Naive thymus-derived CD4-positive, alpha-beta T cell (primary cell): ENCODE measurements at regions not wholly inside any gene's neighbourhood (a gene's known extent, or its start where the extent isn't known, plus 50 kb on each side); places are given as distances from the start of the nearest gene placed in this dataset.
"Not testable (repeated sequence)": the region's sequence is repeated elsewhere in the genome, so short reads cannot be mapped to it uniquely, and the experiment has no call there.

Source experiments
- ATAC-seq: fragments of 150-1000 bp; cut with Tn5 transposase; 2 replicates; pipeline ENCODE4 v1.10.0; 2021; ENCODE audit warnings: mild to moderate bottlenecking, moderate library complexity
- CTCF ChIA-PET: fragments of 350-600 bp; sonication (Branson Sonifier 250); formaldehyde crosslinking; loops from one replicate; lab custom pipeline; 2021; ENCODE audit warnings: antibody characterized with exemption; lab: Charles Lee
- POLR2A ChIA-PET: fragments of 350-600 bp; sonication (Branson Sonifier 250); formaldehyde crosslinking; loops from one replicate; lab custom pipeline; 2021; ENCODE audit warnings: antibody characterized with exemption, inconsistent platforms; lab: Charles Lee
- DNase-seq, 9 donors: peaks; one replicate each; pipeline versions ENCODE4 v3.0.0 to v3.0.0-alpha.2; 2020 to 2022; ENCODE audit warnings: mixed read lengths in 1 of 9
- H3K27ac ChIP-seq: one replicate; pipeline ENCODE4 v1.7.0; 2013; ENCODE audit warnings: mild to moderate bottlenecking, low read depth, low read length, moderate library complexity
- H3K27me3 ChIP-seq, 2 donors: one replicate each; pipeline ENCODE4 v1.7.0; 2013; ENCODE audit warnings: low read length in 2 of 2, mild to moderate bottlenecking in 2 of 2, moderate library complexity in 2 of 2; ENCODE audit not compliant: control insufficient read depth in 2 of 2, insufficient read depth in 2 of 2
- H3K36me3 ChIP-seq, 3 experiments: 1 replicate in 2 of 3; 2 replicates in 1 of 3; pipeline ENCODE4 v1.7.0; 2013; ENCODE audit warnings: low read length in 3 of 3, mild to moderate bottlenecking in 3 of 3, moderate library complexity in 1 of 3; ENCODE audit not compliant: insufficient read depth in 3 of 3, control insufficient read depth in 2 of 3
- H3K4me1 ChIP-seq, 2 donors: one replicate each; pipeline ENCODE4 v1.7.0; 2013; ENCODE audit warnings: low read length in 2 of 2, mild to moderate bottlenecking in 2 of 2, moderate library complexity in 1 of 2; ENCODE audit not compliant: control insufficient read depth in 2 of 2, insufficient read depth in 2 of 2
- H3K4me3 ChIP-seq: 2 replicates; pipeline ENCODE4 v1.7.0; 2013; ENCODE audit warnings: mild to moderate bottlenecking, low read length
- H3K9me3 ChIP-seq, 3 experiments: 1 replicate in 2 of 3; 2 replicates in 1 of 3; pipeline ENCODE4 v1.7.0; 2013; ENCODE audit warnings: low read length in 3 of 3; ENCODE audit not compliant: control insufficient read depth in 2 of 3
- H3K27ac Mint-ChIP-seq, 9 donors: one replicate each; pipeline ENCODE4 v1.8.0; 2020 to 2022; ENCODE audit warnings: mixed read lengths in 9 of 9, mild to moderate bottlenecking in 8 of 9, moderate library complexity in 5 of 9, inconsistent platforms in 2 of 9
- H3K27me3 Mint-ChIP-seq, 5 donors: one replicate each; pipeline ENCODE4 v1.8.0; 2021 to 2022; ENCODE audit warnings: mixed read lengths in 5 of 5, mild to moderate bottlenecking in 1 of 5
- H3K36me3 Mint-ChIP-seq, 5 donors: one replicate each; pipeline ENCODE4 v1.8.0; 2020 to 2022; ENCODE audit warnings: mixed read lengths in 5 of 5, mild to moderate bottlenecking in 3 of 5, inconsistent platforms in 1 of 5
- H3K4me1 Mint-ChIP-seq, 7 donors: one replicate each; pipeline ENCODE4 v1.8.0; 2020 to 2022; ENCODE audit warnings: mixed read lengths in 7 of 7, mild to moderate bottlenecking in 3 of 7, inconsistent platforms in 1 of 7
- H3K4me3 Mint-ChIP-seq, 10 donors: one replicate each; pipeline ENCODE4 v1.8.0; 2020 to 2022; ENCODE audit warnings: mild to moderate bottlenecking in 10 of 10, mixed read lengths in 10 of 10, moderate library complexity in 6 of 10, inconsistent platforms in 2 of 10
- H3K9me3 Mint-ChIP-seq, 11 donors: one replicate each; pipeline ENCODE4 v1.8.0; 2020 to 2022; ENCODE audit warnings: mixed read lengths in 11 of 11, mild to moderate bottlenecking in 4 of 11, inconsistent platforms in 1 of 11, moderate library complexity in 1 of 11
- intact Hi-C, 2 donors: fragments of 100-400 bp; cut with micrococcal nuclease; formaldehyde crosslinking; loops; one replicate each; pipeline ENCODE4 v1.15.1; 2023

DNA sequence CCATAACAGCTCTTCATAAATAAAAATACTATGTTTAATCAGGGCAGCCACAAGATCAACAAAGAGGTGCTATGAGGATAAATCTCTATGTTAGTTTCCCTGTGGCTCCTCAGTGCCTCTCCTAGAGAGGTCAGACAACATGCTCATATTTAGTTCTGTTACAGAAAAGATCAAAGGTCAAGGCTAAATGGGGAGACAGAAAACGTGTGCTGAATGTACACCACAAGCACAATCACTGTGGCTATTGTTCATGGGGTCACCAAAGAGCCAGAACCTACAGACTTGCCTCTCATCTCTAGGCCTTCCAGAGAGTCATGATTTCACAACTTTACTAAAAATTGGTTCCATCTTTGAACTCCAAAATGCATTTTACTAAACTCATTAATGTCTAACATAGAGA lies 409.8 kb downstream of the HACE1 start:
- Histone ChIP-seq H3K4me1 (no peaks in the 10 kb centered on the region), H3K9me3 (no peaks in the 10 kb centered on the region), H3K4me3 (no peak overlapping the region), H3K36me3 (no peaks in the 10 kb centered on the region), H3K27ac (no peak overlapping the region), H3K27me3 (peaks cover 0 to 3% of the 10 kb centered on the region in 2 donors)
- ATAC-seq, result no peak
- POLR2A ChIA-PET, result no interaction called here
- H3K36me3 Mint-ChIP-seq, result no peaks in the 10 kb centered on the region
- peaks cover 0 to 6% (median 0%) of the 10 kb centered on the region in 11 donors for H3K9me3 Mint-ChIP-seq
- peaks cover 0 to 4% (median 0%) of the 10 kb centered on the region in 5 donors for H3K27me3 Mint-ChIP-seq
- CTCF ChIA-PET, result no interaction called here
- intact Hi-C loops, result no loop called here
- H3K27ac Mint-ChIP-seq, result no peak overlapping the region
- no peaks in the 10 kb centered on the region for H3K4me1 Mint-ChIP-seq
- no peak overlapping the region for H3K4me3 Mint-ChIP-seq
- no peak for DNase-seq

DNA sequence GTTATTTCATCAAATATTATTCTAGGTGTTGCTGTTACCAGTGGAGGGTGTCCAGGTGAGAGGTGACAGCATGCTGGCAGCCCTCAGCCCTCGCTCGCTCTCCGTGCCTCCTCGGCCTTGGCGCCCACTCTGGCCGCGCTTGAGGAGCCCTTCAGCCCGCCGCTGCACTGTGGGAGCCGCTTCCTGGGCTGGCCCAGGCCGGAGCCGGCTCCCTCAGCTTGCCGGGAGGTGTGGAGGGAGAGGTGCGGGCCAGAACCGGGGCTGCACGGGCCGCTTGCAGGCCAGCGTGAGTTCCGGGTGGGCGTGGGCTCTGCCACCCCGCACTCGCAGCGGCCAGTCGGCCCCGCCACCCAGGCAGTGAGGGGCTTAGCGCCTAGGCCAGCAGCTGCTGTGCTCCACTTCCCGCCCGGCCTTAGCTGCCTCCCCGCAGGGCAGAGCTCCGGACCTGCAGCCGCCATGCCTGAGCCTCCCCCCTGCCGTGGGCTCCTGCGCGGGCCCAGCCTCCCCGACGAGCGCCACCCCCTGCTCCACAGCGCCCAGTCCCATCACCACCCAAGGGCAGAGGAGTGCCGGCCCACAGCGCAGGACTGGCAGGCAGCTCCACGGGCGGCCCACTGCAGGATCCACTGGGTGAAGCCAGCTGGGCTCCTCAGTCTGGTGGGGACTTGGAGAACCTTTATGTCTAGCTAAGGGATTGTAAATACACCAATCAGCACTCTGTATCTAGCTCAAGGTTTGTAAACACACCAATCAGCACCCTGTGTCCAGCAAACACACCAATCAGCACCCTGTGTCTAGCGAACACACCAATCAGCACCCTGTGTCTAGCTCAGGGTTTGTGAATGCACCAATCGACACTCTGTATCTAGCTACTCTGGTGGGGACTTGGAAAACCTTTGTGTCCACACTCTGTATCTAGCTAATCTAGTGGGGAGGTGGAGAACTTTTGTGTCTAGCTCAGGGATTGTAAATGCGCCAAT lies 413.3 kb downstream of the HACE1 start:
- POLR2A ChIA-PET, H3K27ac ChIP-seq, H3K4me1 ChIP-seq, H3K27me3 Mint-ChIP-seq, H3K9me3 ChIP-seq, CTCF ChIA-PET, H3K27ac Mint-ChIP-seq, H3K4me3 ChIP-seq, H3K4me3 Mint-ChIP-seq, H3K4me1 Mint-ChIP-seq, intact Hi-C loops, H3K36me3 Mint-ChIP-seq, ATAC-seq, H3K9me3 Mint-ChIP-seq, H3K36me3 ChIP-seq, DNase-seq, H3K27me3 ChIP-seq: not testable (repeated sequence)

DNA sequence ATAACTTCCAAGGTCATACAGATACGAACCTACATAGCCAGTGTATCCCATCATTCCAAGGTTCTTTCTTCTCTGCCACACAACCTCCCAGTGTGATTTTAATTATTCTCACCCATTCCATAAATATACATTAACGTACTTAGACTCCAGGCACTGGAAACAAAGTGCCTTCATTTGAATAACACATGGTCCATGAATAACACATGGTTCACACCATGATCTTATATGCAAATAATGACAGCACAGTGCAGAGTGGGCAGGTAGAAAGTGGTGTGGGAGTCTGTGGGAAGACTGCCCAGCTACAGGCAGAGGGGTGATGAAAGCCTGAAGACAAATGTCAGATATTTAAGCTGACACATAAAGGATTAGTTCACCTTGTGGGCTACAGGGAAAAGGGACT lies 425.2 kb downstream of the HACE1 start:
- no peak overlapping the region for H3K4me3 Mint-ChIP-seq
- Histone ChIP-seq H3K9me3 (no peaks in the 10 kb centered on the region), H3K4me1 (no peaks in the 10 kb centered on the region), H3K4me3 (no peak overlapping the region), H3K27me3 (no peaks in the 10 kb centered on the region), H3K27ac (no peak overlapping the region), H3K36me3 (no peaks in the 10 kb centered on the region)
- ATAC-seq (no peak), DNase-seq (no peak)
- H3K27ac Mint-ChIP-seq, result no peak overlapping the region
- ChIA-PET CTCF (no interaction called here), POLR2A (no interaction called here)
- H3K4me1 Mint-ChIP-seq, result no peaks in the 10 kb centered on the region
- H3K36me3 Mint-ChIP-seq, result no peaks in the 10 kb centered on the region
- peaks cover 0 to 8% (median 6%) of the 10 kb centered on the region in 5 donors for H3K27me3 Mint-ChIP-seq
- peaks cover 0 to 6% (median 0%) of the 10 kb centered on the region in 11 donors for H3K9me3 Mint-ChIP-seq
- intact Hi-C loops, result no loop called here

DNA sequence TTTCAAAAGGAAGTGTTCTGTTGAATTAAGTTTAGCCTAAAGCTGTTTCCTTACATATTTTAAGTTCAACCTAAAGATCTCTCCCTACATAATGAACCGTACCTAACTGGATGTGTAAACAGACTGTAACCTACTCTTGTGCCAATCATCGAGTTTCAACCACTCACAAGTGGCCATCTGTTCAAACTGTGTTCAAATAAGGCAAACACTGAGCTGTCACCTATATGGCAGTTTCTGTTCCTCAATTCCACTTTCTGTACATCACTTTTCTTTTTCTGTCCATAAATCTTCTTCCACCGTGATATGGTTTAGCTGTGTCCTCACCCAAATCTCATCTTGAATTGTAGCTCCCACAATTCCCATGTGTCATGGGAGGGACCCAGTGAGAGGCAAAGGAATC lies 428.6 kb downstream of the HACE1 start:
- no peaks in the 10 kb centered on the region for H3K4me1 Mint-ChIP-seq
- Histone ChIP-seq H3K27ac (no peak overlapping the region), H3K4me3 (no peak overlapping the region), H3K4me1 (no peaks in the 10 kb centered on the region), H3K36me3 (no peaks in the 10 kb centered on the region), H3K9me3 (no peaks in the 10 kb centered on the region), H3K27me3 (no peaks in the 10 kb centered on the region)
- no peak for ATAC-seq
- no peak overlapping the region for H3K27ac Mint-ChIP-seq
- peaks cover 0 to 3% (median 0%) of the 10 kb centered on the region in 5 donors for H3K36me3 Mint-ChIP-seq
- POLR2A ChIA-PET, result no interaction called here
- DNase-seq, result no peak
- no peak overlapping the region for H3K4me3 Mint-ChIP-seq
- intact Hi-C loops, result no loop called here
- H3K27me3 Mint-ChIP-seq, result peaks cover 0 to 14% (median 4%) of the 10 kb centered on the region in 5 donors
- CTCF ChIA-PET, result no interaction called here
- peaks cover 0 to 10% (median 3%) of the 10 kb centered on the region in 11 donors for H3K9me3 Mint-ChIP-seq

DNA sequence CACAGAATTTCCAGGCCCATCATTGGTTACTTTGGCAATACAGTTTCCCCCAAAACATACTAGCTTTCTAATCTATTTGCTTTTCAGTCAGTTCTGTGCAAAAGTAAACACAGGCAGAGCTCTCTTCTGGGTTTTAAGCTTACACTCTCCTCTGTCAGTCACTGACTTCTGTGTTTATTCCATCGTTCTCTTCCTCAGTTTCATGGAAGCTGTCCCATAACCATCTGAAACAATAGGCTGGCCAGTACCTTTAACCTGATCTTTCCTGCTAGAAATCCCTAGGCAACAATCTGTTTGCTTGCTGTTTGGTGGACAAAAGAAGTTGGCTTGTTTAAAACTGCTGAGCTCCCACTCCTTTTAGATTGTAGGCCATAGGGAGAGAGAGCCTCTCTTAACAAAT lies 431.5 kb downstream of the HACE1 start:
- Mint-ChIP-seq H3K4me1 (no peaks in the 10 kb centered on the region), H3K4me3 (no peak overlapping the region), H3K27me3 (peaks cover 0 to 14% (median 4%) of the 10 kb centered on the region in 5 donors), H3K27ac (no peak overlapping the region), H3K36me3 (peaks cover 0 to 3% (median 0%) of the 10 kb centered on the region in 5 donors), H3K9me3 (peaks cover 0 to 33% (median 10%) of the 10 kb centered on the region in 11 donors)
- H3K9me3 ChIP-seq, result no peaks in the 10 kb centered on the region
- H3K4me1 ChIP-seq, result no peaks in the 10 kb centered on the region
- intact Hi-C loops, result no loop called here
- no peak overlapping the region for H3K27ac ChIP-seq
- no peak for ATAC-seq
- CTCF ChIA-PET, result no interaction called here
- DNase-seq, result no peak
- H3K36me3 ChIP-seq, result no peaks in the 10 kb centered on the region
- POLR2A ChIA-PET, result no interaction called here
- no peaks in the 10 kb centered on the region for H3K27me3 ChIP-seq
- no peak overlapping the region for H3K4me3 ChIP-seq

DNA sequence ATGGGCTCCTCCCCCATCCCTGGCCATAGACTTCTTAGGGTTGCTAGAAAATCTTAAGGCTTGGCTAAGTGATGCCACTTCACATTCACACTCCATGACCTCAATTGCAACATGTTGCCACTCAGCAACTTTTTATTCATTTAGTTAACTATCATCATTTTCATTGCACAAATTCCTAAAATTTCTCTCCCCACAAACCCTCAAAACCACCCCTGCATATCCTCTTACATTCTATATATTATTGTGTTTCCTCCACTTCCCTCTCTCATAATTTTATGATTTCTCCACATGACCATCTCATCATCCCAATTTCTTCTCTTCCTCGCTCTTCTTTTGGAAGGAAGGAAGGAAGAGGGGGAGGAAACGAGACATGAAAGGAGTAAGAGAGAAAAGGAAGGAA lies 436.0 kb downstream of the HACE1 start:
- H3K27ac ChIP-seq, result no peak overlapping the region
- Mint-ChIP-seq H3K9me3 (peaks cover 4 to 39% (median 13%) of the 10 kb centered on the region in 11 donors), H3K4me3 (no peak overlapping the region), H3K27me3 (peaks cover 0 to 6% (median 3%) of the 10 kb centered on the region in 5 donors), H3K27ac (no peak overlapping the region), H3K4me1 (no peaks in the 10 kb centered on the region), H3K36me3 (peaks cover 0 to 3% (median 0%) of the 10 kb centered on the region in 5 donors)
- H3K27me3 ChIP-seq, result no peaks in the 10 kb centered on the region
- H3K9me3 ChIP-seq, result no peaks in the 10 kb centered on the region
- no peaks in the 10 kb centered on the region for H3K36me3 ChIP-seq
- intact Hi-C loops, result no loop called here
- H3K4me1 ChIP-seq, result no peaks in the 10 kb centered on the region
- CTCF ChIA-PET, result no interaction called here
- POLR2A ChIA-PET, result no interaction called here
- ATAC-seq (no peak), DNase-seq (no peak)
- no peak overlapping the region for H3K4me3 ChIP-seq

DNA sequence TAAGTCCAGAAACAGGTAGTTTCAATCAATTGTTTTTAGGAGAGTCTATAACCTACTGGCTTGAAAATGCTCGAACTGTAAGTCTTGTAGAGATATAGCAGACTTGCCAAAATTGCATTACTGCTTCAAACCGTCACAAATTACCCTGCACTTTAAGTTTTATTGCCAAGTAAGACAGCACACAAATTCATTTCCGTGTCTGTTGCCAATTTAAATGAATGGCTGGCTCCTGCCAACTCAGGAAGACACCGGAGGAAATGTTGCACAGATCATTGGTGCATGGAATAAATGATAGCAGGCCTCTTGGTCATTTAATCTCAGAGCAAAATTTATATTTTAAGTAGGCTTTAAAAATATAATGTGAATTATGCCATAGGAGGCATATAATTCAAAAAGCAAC lies 438.1 kb downstream of the HACE1 start:
- H3K27me3 ChIP-seq, result no peaks in the 10 kb centered on the region
- H3K4me1 ChIP-seq, result no peaks in the 10 kb centered on the region
- ATAC-seq (no peak), DNase-seq (no peak)
- H3K27me3 Mint-ChIP-seq, result peaks cover 0 to 8% (median 4%) of the 10 kb centered on the region in 5 donors
- H3K36me3 Mint-ChIP-seq, result no peaks in the 10 kb centered on the region
- peaks cover 0 to 31% (median 14%) of the 10 kb centered on the region in 11 donors for H3K9me3 Mint-ChIP-seq
- ChIA-PET POLR2A (no interaction called here), CTCF (no interaction called here)
- no peak overlapping the region for H3K4me3 ChIP-seq
- H3K27ac Mint-ChIP-seq, result no peak overlapping the region
- H3K9me3 ChIP-seq, result no peaks in the 10 kb centered on the region
- no peaks in the 10 kb centered on the region for H3K36me3 ChIP-seq
- intact Hi-C loops, result no loop called here
- no peak overlapping the region for H3K4me3 Mint-ChIP-seq
- H3K4me1 Mint-ChIP-seq, result no peaks in the 10 kb centered on the region
- no peak overlapping the region for H3K27ac ChIP-seq
